Neutrophil (primary cell): ENCODE measurements at regions not wholly inside any gene's neighbourhood (a gene's known extent, or its start where the extent isn't known, plus 50 kb on each side); places are given as distances from the start of the nearest gene placed in this dataset.

Experiments used
- H3K27ac ChIP-seq: fragments of 200-600 bp; sonication (generic); 2 replicates; pipeline ENCODE4 v1.5.1; 2016; ENCODE audit warnings: mild to moderate bottlenecking, moderate library complexity
- H3K27me3 ChIP-seq: fragments of 200-600 bp; sonication (generic); 2 replicates; pipeline ENCODE4 v1.6.0; 2016; ENCODE audit warnings: mild to moderate bottlenecking
- H3K36me3 ChIP-seq: fragments of 200-600 bp; sonication (generic); 2 replicates; pipeline ENCODE4 v1.5.1; 2017
- H3K4me1 ChIP-seq, 2 experiments: fragments of 200-600 bp in 1 of 2; sonication (generic) in 1 of 2; 1 replicate in 1 of 2; 2 replicates in 1 of 2; pipeline versions ENCODE4 v1.5.1 to v1.6.1; 2013 to 2016; ENCODE audit warnings: low read depth in 1 of 2, low read length in 1 of 2, mild to moderate bottlenecking in 1 of 2, moderate library complexity in 1 of 2; ENCODE audit not compliant: control insufficient read depth in 1 of 2, insufficient read depth in 1 of 2
- H3K4me3 ChIP-seq, 2 experiments: fragments of 200-600 bp in 1 of 2; sonication (generic) in 1 of 2; 1 replicate in 1 of 2; 2 replicates in 1 of 2; pipeline ENCODE4 v1.5.1; 2013 to 2016; ENCODE audit warnings: low read depth in 1 of 2, low read length in 1 of 2, mild to moderate bottlenecking in 1 of 2, moderate library complexity in 1 of 2
- H3K9me3 ChIP-seq: fragments of 200-600 bp; sonication (generic); 2 replicates; pipeline ENCODE4 v1.5.1; 2016
- TF ChIP-seq, protein P1 (sequence below): fragments of 200-600 bp; sonication (generic); IDR thresholded peaks from 2 replicates; pipeline ENCODE4 v1.5.1; 2016; ENCODE audit warnings: antibody characterized with exemption

DNA sequence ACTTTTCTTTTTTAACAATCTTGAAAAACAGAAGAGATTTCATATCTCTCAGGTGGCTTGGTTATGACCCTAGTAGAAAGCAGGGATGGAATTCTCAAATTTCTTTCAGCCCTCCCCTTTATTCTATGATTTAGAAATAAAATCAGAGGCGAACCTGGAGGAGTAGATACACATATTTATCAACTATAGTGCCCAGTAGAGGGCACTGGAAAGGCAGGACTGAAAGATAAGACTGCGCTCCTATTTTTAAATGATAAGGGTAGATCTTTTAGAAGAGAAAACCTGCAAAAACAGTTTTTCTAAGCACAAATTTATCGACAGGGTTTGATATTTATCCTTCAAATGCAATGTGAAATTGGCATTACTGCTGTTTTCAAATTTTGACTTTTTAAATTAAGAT, 1296.6 kb downstream of the EPHA7 start:
- Histone ChIP-seq H3K9me3 (no peaks in the 10 kb centered on the region), H3K27ac (no peak overlapping the region), H3K4me1 (no peaks in the 10 kb centered on the region), H3K27me3 (no peaks in the 10 kb centered on the region), H3K36me3 (no peaks in the 10 kb centered on the region), H3K4me3 (no peak overlapping the region)
- TF ChIP-seq, protein P1, sequence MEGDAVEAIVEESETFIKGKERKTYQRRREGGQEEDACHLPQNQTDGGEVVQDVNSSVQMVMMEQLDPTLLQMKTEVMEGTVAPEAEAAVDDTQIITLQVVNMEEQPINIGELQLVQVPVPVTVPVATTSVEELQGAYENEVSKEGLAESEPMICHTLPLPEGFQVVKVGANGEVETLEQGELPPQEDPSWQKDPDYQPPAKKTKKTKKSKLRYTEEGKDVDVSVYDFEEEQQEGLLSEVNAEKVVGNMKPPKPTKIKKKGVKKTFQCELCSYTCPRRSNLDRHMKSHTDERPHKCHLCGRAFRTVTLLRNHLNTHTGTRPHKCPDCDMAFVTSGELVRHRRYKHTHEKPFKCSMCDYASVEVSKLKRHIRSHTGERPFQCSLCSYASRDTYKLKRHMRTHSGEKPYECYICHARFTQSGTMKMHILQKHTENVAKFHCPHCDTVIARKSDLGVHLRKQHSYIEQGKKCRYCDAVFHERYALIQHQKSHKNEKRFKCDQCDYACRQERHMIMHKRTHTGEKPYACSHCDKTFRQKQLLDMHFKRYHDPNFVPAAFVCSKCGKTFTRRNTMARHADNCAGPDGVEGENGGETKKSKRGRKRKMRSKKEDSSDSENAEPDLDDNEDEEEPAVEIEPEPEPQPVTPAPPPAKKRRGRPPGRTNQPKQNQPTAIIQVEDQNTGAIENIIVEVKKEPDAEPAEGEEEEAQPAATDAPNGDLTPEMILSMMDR: no peak

DNA sequence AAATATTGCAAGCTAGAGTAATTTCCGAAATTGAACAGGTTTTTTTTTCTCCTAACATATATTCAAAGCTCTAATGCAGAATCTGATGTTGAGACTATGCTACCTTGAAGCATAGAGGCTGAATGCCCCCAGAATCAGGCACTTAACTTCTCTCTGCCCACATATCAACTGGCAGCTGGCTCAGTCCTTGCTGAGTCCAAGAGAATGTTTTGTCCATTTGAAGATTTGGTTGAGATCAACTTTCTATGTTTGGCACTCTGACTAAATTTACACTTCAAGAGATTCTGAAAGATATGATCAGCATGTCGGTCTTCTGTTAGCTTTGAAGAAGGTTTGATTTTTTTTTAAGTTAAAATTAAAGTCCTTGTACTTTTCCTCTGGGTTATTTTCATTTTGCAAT, 1298.1 kb downstream of the EPHA7 start:
- Histone ChIP-seq H3K36me3 (no peaks in the 10 kb centered on the region), H3K27ac (no peak overlapping the region), H3K4me3 (no peak overlapping the region), H3K27me3 (no peaks in the 10 kb centered on the region), H3K4me1 (no peaks in the 10 kb centered on the region), H3K9me3 (no peaks in the 10 kb centered on the region)
- TF ChIP-seq, protein P1: no peak

DNA sequence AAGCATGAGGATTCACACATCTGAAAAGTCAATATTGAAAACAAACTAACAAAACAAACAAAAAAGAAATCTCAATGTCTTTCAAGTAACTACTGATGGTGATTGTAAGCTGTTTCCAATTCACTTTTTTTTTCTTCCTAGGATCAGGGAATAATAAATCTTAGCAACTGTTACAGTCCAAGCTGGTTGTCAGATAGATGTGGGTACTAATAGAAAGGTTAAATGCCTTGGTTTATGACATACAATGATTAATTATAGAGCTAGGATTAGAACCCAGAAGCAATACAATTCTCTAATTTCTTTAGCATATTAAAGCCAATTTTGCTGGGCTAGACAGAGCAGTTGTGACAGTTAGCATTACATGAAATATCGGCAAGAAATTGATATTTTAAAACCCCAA, 1301.6 kb downstream of the EPHA7 start:
- Histone ChIP-seq H3K27ac (no peak overlapping the region), H3K4me3 (no peak overlapping the region), H3K4me1 (no peaks in the 10 kb centered on the region), H3K9me3 (no peaks in the 10 kb centered on the region), H3K36me3 (no peaks in the 10 kb centered on the region), H3K27me3 (no peaks in the 10 kb centered on the region)
- TF ChIP-seq, protein P1: no peak

- no peak overlapping the region for H3K27ac ChIP-seq
- no peaks in the 10 kb centered on the region for H3K36me3 ChIP-seq
- no peaks in the 10 kb centered on the region for H3K9me3 ChIP-seq
- no peaks in the 10 kb centered on the region for H3K27me3 ChIP-seq
- no peaks in the 10 kb centered on the region for H3K4me1 ChIP-seq
- H3K4me3 ChIP-seq: no peak overlapping the region
- TF ChIP-seq, protein P1: no peak
These were observed 1304.6 kb downstream of the EPHA7 start for GRCh38 chr6:92114797-92115196.

DNA sequence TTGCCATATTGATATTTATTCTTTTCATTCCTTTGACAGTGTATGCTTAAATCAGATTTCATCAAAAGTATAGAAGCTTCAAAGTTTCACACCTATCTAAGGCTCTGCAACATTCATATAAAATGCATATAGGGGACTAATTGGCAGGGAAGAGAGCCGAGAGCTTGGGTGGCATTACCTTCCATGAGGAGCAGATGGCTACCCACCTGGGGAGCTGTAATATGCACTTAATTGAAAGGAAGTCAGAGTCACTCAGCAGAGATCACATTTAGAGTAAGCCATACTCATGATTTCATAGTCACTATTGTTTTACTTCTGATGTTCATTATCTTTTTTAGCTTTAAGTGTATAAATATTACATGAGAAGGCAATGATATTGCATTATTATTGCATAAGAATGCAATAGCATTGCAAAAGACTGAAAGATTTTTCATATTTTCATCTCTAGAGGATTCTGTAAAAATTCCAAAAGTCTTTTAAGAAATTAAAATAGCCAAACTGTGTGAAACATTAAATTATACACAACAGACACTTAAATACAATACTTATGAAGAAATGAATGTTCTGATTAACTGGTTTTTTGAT, 1305.2 kb downstream of the EPHA7 start:
- H3K27me3 ChIP-seq: no peaks in the 10 kb centered on the region
- TF ChIP-seq, protein P1: no peak

GRCh38 chr6:92111386-92111785, 1308.0 kb downstream of the EPHA7 start:
- no peaks in the 10 kb centered on the region for H3K36me3 ChIP-seq
- no peak overlapping the region for H3K4me3 ChIP-seq
- TF ChIP-seq, protein P1: no peak
- no peaks in the 10 kb centered on the region for H3K27me3 ChIP-seq
- H3K27ac ChIP-seq: no peak overlapping the region
- H3K4me1 ChIP-seq: no peaks in the 10 kb centered on the region
- no peaks in the 10 kb centered on the region for H3K9me3 ChIP-seq

More for the DNA sequence above, 1305.2 kb downstream of the EPHA7 start:
- no peaks in the 10 kb centered on the region for H3K9me3 ChIP-seq
- no peaks in the 10 kb centered on the region for H3K36me3 ChIP-seq
- no peak overlapping the region for H3K27ac ChIP-seq
- H3K4me1 ChIP-seq: no peaks in the 10 kb centered on the region
- H3K4me3 ChIP-seq: no peak overlapping the region
